IMR-90 (cell line): ENCODE measurements at regions not wholly inside any gene's neighbourhood (a gene's known extent, or its start where the extent isn't known, plus 50 kb on each side); places are given as distances from the start of the nearest gene placed in this dataset.

ENCODE experiments used
- CEBPB ChIP-seq: IDR thresholded peaks from 2 replicates; pipeline ENCODE4 v1.6.1; 2012; ENCODE audit warnings: low read depth, low read length, improper control_type of control experiment
- CHD1 ChIP-seq: IDR thresholded peaks from 2 replicates; pipeline ENCODE4 v1.6.1; 2012; ENCODE audit warnings: low read depth, low read length, improper control_type of control experiment
- CTCF ChIP-seq: conservative IDR thresholded peaks from 2 replicates; pipeline ENCODE4 v1.5.1; 2012; ENCODE audit warnings: mild to moderate bottlenecking, low read depth, low read length, improper control_type of control experiment
- FOS ChIP-seq: fragments of 150-350 bp; IDR thresholded peaks from 2 replicates; pipeline ENCODE4 v1.6.1; 2016; ENCODE audit warnings: low read depth, low read length
- MAFK ChIP-seq: IDR thresholded peaks from 2 replicates; pipeline ENCODE4 v1.6.1; 2012; ENCODE audit warnings: low read depth, low read length, improper control_type of control experiment
- MXI1 ChIP-seq: IDR thresholded peaks from 2 replicates; pipeline ENCODE4 v1.6.1; 2012; ENCODE audit warnings: low read depth, mild to moderate bottlenecking, low read length, moderate library complexity, borderline replicate concordance
- NFE2L2 ChIP-seq: fragments of 150-350 bp; IDR thresholded peaks from 2 replicates; pipeline ENCODE4 v1.6.1; 2016; ENCODE audit warnings: low read depth, mild to moderate bottlenecking, low read length
- POLR2A ChIP-seq: IDR thresholded peaks from 2 replicates; pipeline ENCODE4 v1.6.1; 2012; ENCODE audit warnings: mild to moderate bottlenecking, low read depth, low read length
- RAD21 ChIP-seq: IDR thresholded peaks from 2 replicates; pipeline ENCODE4 v1.6.1; 2012; ENCODE audit warnings: low read length, improper control_type of control experiment
- RCOR1 ChIP-seq: IDR thresholded peaks from 2 replicates; pipeline ENCODE4 v1.6.1; 2012; ENCODE audit warnings: mild to moderate bottlenecking, low read length, improper control_type of control experiment; ENCODE audit not compliant: insufficient replicate concordance
- RFX5 ChIP-seq: IDR thresholded peaks from 2 replicates; pipeline ENCODE4 v1.8.0; 2012; ENCODE audit warnings: low read depth, mild to moderate bottlenecking, low read length, moderate library complexity
- TF ChIP-seq, protein P1 (sequence below): fragments of 150-350 bp; IDR thresholded peaks from 2 replicates; pipeline ENCODE4 v1.6.1; 2017; ENCODE audit warnings: mild to moderate bottlenecking, antibody characterized with exemption, low read length, low read depth
- TF ChIP-seq, protein P2 (sequence below): fragments of 150-350 bp; IDR thresholded peaks from 2 replicates; pipeline ENCODE4 v1.6.1; 2016; ENCODE audit warnings: low read depth, mild to moderate bottlenecking, low read length, moderate library complexity, borderline replicate concordance

DNA sequence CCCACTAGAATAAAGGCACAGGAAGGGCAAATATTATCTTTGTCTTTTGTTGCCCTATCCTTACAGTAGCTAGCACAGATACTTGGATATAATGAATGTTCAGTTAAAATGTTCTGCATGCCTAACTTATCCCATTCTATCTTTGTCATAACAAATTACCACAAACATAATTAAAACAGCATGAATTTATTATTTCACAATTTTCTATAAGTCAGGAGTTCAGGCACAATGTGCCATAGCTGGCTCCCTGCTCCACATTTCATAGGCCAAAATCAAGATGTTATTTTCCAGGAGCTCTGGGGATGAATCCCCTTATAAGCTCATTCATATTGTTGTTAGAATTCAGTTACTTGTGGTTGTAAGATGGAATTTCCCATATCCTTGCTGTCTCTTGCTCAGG is 975.5 kb downstream of the IGSF11 start:
- TF ChIP-seq RAD21 (no peak), MAFK (no peak), POLR2A (no peak), CTCF (no peak), MXI1 (no peak), RCOR1 (no peak), RFX5 (no peak), NFE2L2 (no peak), FOS (no peak), CEBPB (no peak), CHD1 (no peak)
- TF ChIP-seq, protein P1, sequence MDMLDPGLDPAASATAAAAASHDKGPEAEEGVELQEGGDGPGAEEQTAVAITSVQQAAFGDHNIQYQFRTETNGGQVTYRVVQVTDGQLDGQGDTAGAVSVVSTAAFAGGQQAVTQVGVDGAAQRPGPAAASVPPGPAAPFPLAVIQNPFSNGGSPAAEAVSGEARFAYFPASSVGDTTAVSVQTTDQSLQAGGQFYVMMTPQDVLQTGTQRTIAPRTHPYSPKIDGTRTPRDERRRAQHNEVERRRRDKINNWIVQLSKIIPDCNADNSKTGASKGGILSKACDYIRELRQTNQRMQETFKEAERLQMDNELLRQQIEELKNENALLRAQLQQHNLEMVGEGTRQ = no peak
- TF ChIP-seq, protein P2, sequence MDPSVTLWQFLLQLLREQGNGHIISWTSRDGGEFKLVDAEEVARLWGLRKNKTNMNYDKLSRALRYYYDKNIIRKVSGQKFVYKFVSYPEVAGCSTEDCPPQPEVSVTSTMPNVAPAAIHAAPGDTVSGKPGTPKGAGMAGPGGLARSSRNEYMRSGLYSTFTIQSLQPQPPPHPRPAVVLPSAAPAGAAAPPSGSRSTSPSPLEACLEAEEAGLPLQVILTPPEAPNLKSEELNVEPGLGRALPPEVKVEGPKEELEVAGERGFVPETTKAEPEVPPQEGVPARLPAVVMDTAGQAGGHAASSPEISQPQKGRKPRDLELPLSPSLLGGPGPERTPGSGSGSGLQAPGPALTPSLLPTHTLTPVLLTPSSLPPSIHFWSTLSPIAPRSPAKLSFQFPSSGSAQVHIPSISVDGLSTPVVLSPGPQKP = no peak
